ENCODE measurements at regions not wholly inside any gene's neighbourhood (a gene's known extent, or its start where the extent isn't known, plus 50 kb on each side); places are given as distances from the start of the nearest gene placed in this dataset.

DNA sequence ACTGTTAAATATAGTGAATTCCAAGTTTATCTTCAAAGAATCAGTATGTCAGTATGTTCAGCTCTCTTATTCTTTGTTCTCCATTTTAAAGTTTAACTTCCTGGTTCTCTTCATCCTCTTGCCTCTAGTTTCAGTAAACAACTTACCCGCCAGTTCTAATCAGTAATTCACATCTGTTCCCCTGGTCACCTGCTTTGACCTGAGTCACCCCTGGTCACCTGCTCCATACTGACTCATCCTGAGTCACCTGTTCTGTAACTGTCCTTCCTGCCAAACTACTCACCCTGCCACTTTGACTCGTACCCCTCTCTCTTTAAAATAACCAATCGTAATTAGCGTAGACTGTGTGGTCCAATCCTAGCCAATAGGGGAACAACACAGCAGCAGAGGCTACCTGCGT is 992.7 kb upstream of the HS3ST1 start:
- no peaks in the 10 kb centered on the region for H3K9me1 ChIP-seq (ENCODE audit: control insufficient read depth, extremely low read depth, insufficient read depth, low read length)
- no peaks in the 10 kb centered on the region for H3K4me1 ChIP-seq (ENCODE audit: control insufficient read depth, extremely low read depth, insufficient read depth, low read length)
- H3K36me3 ChIP-seq (ENCODE audit: control insufficient read depth in 2 of 2, extremely low read depth in 1 of 2, insufficient read depth in 2 of 2, low read length in 2 of 2) = no peaks in the 10 kb centered on the region
- H3K79me2 ChIP-seq (ENCODE audit: control insufficient read depth, insufficient read depth, low read length) = no peaks in the 10 kb centered on the region
- DNase-seq (ENCODE audit: low read depth, low spot score) (no peak), FAIRE-seq (no peak)
- H3K27ac ChIP-seq (ENCODE audit: control insufficient read depth, insufficient read depth, low read length) = no peak overlapping the region
- no peak overlapping the region for H3K4me2 ChIP-seq (ENCODE audit: control insufficient read depth, extremely low read depth, insufficient read depth, low read depth, low read length)
- H3K4me3 ChIP-seq (ENCODE audit: control insufficient read depth in 2 of 3, extremely low read depth in 1 of 3, insufficient read depth in 2 of 3, low read depth in 1 of 3, low read length in 3 of 3) = no peak overlapping the region
- H3K9ac ChIP-seq (ENCODE audit: control insufficient read depth, extremely low read depth, insufficient read depth, low read length) = no peak overlapping the region
- H2AFZ ChIP-seq (ENCODE audit: control insufficient read depth, low read length) = no peak overlapping the region
- H4K20me1 ChIP-seq (ENCODE audit: control insufficient read depth, extremely low read depth, insufficient read depth, low read length) = no peaks in the 10 kb centered on the region
- H3K27me3 ChIP-seq (ENCODE audit: control insufficient read depth, extremely low read depth, insufficient read depth, low read length) = no peaks in the 10 kb centered on the region
- H3K9me3 ChIP-seq (ENCODE audit: control insufficient read depth, low read depth, low read length) = no peaks in the 10 kb centered on the region
- TF ChIP-seq, protein P1, sequence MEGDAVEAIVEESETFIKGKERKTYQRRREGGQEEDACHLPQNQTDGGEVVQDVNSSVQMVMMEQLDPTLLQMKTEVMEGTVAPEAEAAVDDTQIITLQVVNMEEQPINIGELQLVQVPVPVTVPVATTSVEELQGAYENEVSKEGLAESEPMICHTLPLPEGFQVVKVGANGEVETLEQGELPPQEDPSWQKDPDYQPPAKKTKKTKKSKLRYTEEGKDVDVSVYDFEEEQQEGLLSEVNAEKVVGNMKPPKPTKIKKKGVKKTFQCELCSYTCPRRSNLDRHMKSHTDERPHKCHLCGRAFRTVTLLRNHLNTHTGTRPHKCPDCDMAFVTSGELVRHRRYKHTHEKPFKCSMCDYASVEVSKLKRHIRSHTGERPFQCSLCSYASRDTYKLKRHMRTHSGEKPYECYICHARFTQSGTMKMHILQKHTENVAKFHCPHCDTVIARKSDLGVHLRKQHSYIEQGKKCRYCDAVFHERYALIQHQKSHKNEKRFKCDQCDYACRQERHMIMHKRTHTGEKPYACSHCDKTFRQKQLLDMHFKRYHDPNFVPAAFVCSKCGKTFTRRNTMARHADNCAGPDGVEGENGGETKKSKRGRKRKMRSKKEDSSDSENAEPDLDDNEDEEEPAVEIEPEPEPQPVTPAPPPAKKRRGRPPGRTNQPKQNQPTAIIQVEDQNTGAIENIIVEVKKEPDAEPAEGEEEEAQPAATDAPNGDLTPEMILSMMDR (optimal IDR thresholded peaks at IDR 0.05 in 1 of 3, IDR thresholded peaks at IDR 0.05 in 1 of 3, conservative IDR thresholded peaks at IDR 0.05 in 1 of 3; ENCODE audit: extremely low read depth in 1 of 3, insufficient read depth in 2 of 3, low read length in 3 of 3) = no peak
- TF ChIP-seq EZH2 (IDR thresholded peaks at IDR 0.05; ENCODE audit: low read length) = no peak
- dilution Hi-C loops (cut with MboI; ENCODE audit: extremely low pct_ligation_motif_present, low sequenced_read_pairs) = no loop called here

DNA sequence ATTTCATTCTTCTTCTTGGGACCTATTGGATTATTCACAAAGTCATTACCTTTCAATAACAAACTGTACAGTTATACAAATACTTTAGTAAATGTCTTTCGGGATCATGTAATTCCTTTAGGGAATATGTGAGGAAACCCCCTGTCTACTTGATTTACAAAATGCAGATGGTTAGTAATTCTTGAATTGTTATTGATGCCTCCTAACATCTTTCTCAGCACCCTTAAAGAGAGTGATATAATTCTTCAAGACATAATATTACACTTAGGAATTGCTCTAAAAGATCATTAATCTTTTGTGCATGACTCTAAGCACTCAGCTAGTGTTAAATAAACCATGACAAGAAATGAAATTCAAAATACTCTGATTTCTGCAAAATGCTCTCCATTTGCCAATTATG is 988.1 kb upstream of the HS3ST1 start:
- no peaks in the 10 kb centered on the region for H4K20me1 ChIP-seq (ENCODE audit: control insufficient read depth, extremely low read depth, insufficient read depth, low read length)
- no peaks in the 10 kb centered on the region for H3K27me3 ChIP-seq (ENCODE audit: control insufficient read depth, extremely low read depth, insufficient read depth, low read length)
- FAIRE-seq (no peak), DNase-seq (ENCODE audit: low read depth, low spot score) (no peak)
- no peak overlapping the region for H3K27ac ChIP-seq (ENCODE audit: control insufficient read depth, insufficient read depth, low read length)
- TF ChIP-seq EZH2 (IDR thresholded peaks at IDR 0.05; ENCODE audit: low read length) = no peak
- TF ChIP-seq, protein P1 (optimal IDR thresholded peaks at IDR 0.05 in 1 of 3, IDR thresholded peaks at IDR 0.05 in 1 of 3, conservative IDR thresholded peaks at IDR 0.05 in 1 of 3; ENCODE audit: extremely low read depth in 1 of 3, insufficient read depth in 2 of 3, low read length in 3 of 3) = no peak
- no peak overlapping the region for H3K9ac ChIP-seq (ENCODE audit: control insufficient read depth, extremely low read depth, insufficient read depth, low read length)
- H3K9me1 ChIP-seq (ENCODE audit: control insufficient read depth, extremely low read depth, insufficient read depth, low read length) = no peaks in the 10 kb centered on the region
- H3K79me2 ChIP-seq (ENCODE audit: control insufficient read depth, insufficient read depth, low read length) = no peaks in the 10 kb centered on the region
- no peaks in the 10 kb centered on the region for H3K9me3 ChIP-seq (ENCODE audit: control insufficient read depth, low read depth, low read length)
- no peaks in the 10 kb centered on the region for H3K4me1 ChIP-seq (ENCODE audit: control insufficient read depth, extremely low read depth, insufficient read depth, low read length)
- dilution Hi-C loops (cut with MboI; ENCODE audit: extremely low pct_ligation_motif_present, low sequenced_read_pairs) = no loop called here
- H3K4me3 ChIP-seq (ENCODE audit: control insufficient read depth in 2 of 3, extremely low read depth in 1 of 3, insufficient read depth in 2 of 3, low read depth in 1 of 3, low read length in 3 of 3) = no peak overlapping the region
- no peak overlapping the region for H3K4me2 ChIP-seq (ENCODE audit: control insufficient read depth, extremely low read depth, insufficient read depth, low read depth, low read length)
- H3K36me3 ChIP-seq (ENCODE audit: control insufficient read depth in 2 of 2, extremely low read depth in 1 of 2, insufficient read depth in 2 of 2, low read length in 2 of 2) = no peaks in the 10 kb centered on the region
- H2AFZ ChIP-seq (ENCODE audit: control insufficient read depth, low read length) = no peak overlapping the region

All from keratinocyte (primary cell).